ENCODE measurements at regions not wholly inside any gene's neighbourhood (a gene's known extent, or its start where the extent isn't known, plus 50 kb on each side); places are given as distances from the start of the nearest gene placed in this dataset.

DNA sequence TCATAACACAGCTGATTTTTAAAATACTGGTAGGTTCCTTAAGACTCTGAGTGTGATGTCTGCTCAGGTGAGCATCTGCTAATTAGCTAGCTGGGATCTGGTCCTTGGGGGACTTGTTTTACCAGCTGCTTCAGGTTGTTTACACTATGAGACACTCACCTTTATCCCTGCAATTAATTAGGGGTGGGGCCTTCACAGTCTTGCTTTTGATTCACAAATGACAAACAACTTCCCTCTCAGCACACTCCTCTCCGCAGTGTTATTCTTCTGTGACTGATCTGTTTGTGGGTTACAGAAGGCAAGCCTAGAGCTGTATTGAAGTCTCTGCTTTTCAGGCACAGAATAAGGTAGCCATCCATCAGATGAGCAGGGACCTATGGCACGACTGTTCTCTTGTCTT is 62.0 kb upstream of the CD83 start:
- TF ChIP-seq ZNF274 (IDR thresholded peaks at IDR 0.05; ENCODE audit: low read depth, low read length) = no peak
- no peak for TF ChIP-seq YY1 (IDR thresholded peaks at IDR 0.05; ENCODE audit: insufficient read depth, insufficient read length)
- TF ChIP-seq SUZ12 (IDR thresholded peaks at IDR 0.05; ENCODE audit: extremely low read depth, insufficient read depth, insufficient read length) = no peak
